Fibroblast of skin of back (primary cell): ENCODE measurements at regions not wholly inside any gene's neighbourhood (a gene's known extent, or its start where the extent isn't known, plus 50 kb on each side); places are given as distances from the start of the nearest gene placed in this dataset.
A peak's percentile ranks its signal among the peaks of the same experiment; 100 is the strongest.

Experiments used
- DNase-seq: peaks from one replicate; pipeline ENCODE4 v3.0.0-alpha.2; 2013

- no peak for DNase-seq
Observed at GRCh38 chr15:79230766-79231165, 51.8 kb upstream of the ANKRD34C start.

GRCh38 chr15:79222808-79223207 is 59.7 kb upstream of the ANKRD34C start:
- DNase-seq: no peak

GRCh38 chr15:79221696-79222095 is 60.8 kb upstream of the ANKRD34C start:
- no peak for DNase-seq

GRCh38 chr15:79219393-79220056 is 63.0 kb upstream of the ANKRD34C start:
- DNase-seq: no peak

GRCh38 chr15:79218588-79219200 is 63.8 kb upstream of the ANKRD34C start:
- DNase-seq: peak; percentile 21

- DNase-seq: no peak
Observed at GRCh38 chr15:79213650-79214049, 68.9 kb upstream of the ANKRD34C start.

- no peak for DNase-seq
Observed at GRCh38 chr15:79212589-79213157, 69.8 kb upstream of the ANKRD34C start.

- DNase-seq: no peak
Observed at GRCh38 chr15:79211481-79211880, 71.0 kb upstream of the ANKRD34C start.

- no peak for DNase-seq
Observed at GRCh38 chr15:79209690-79210089, 72.8 kb upstream of the ANKRD34C start.

- DNase-seq: no peak
Observed at GRCh38 chr15:79209116-79209515, 73.4 kb upstream of the ANKRD34C start.

- no peak for DNase-seq
Observed at GRCh38 chr15:79208179-79208578, 74.3 kb upstream of the ANKRD34C start.

GRCh38 chr15:79206940-79207339 is 75.6 kb upstream of the ANKRD34C start:
- no peak for DNase-seq

GRCh38 chr15:79204886-79205675 is 77.4 kb upstream of the ANKRD34C start:
- no peak for DNase-seq

- no peak for DNase-seq
Observed at GRCh38 chr15:79198461-79198860, 84.1 kb upstream of the ANKRD34C start.

GRCh38 chr15:79197285-79197684 is 85.2 kb upstream of the ANKRD34C start:
- no peak for DNase-seq

- DNase-seq: no peak
Observed at GRCh38 chr15:79195802-79196201, 86.7 kb upstream of the ANKRD34C start.

- DNase-seq: no peak
Observed at GRCh38 chr15:79195239-79195638, 87.3 kb upstream of the ANKRD34C start.

GRCh38 chr15:79194386-79194785 is 88.1 kb upstream of the ANKRD34C start:
- DNase-seq: no peak

GRCh38 chr15:79193549-79193948 is 89.0 kb upstream of the ANKRD34C start:
- DNase-seq: no peak

- no peak for DNase-seq
Observed at GRCh38 chr15:79193103-79193502, 89.4 kb upstream of the ANKRD34C start.

- peak; percentile 8 for DNase-seq
Observed at GRCh38 chr15:79192462-79193036, 90.0 kb upstream of the ANKRD34C start.

- no peak for DNase-seq
Observed at GRCh38 chr15:79190093-79190492, 92.4 kb upstream of the ANKRD34C start.

GRCh38 chr15:79186616-79187015 is 95.9 kb upstream of the ANKRD34C start:
- DNase-seq: no peak
